Upper lobe of left lung (tissue), 4 donors: ENCODE measurements at regions not wholly inside any gene's neighbourhood (a gene's known extent, or its start where the extent isn't known, plus 50 kb on each side); places are given as distances from the start of the nearest gene placed in this dataset.

Experiments used
- CTCF ChIP-seq, 6 experiments: fragments of 450-650 bp in 4 of 6; fragments of 200-600 bp in 2 of 6; sonication (generic) in 2 of 6; IDR thresholded peaks; one replicate each; pipeline ENCODE4 v1.5.1; 2016 to 2019; ENCODE audit warnings: antibody characterized with exemption in 6 of 6
- POLR2A ChIP-seq, 4 donors: fragments of 450-650 bp; IDR thresholded peaks; one replicate each; pipeline ENCODE4 v1.5.1; 2016 to 2017; ENCODE audit warnings: antibody characterized with exemption in 4 of 4, mild to moderate bottlenecking in 2 of 4
- POLR2AphosphoS5 ChIP-seq, 2 donors: sonication (generic); formaldehyde crosslinking; IDR thresholded peaks; one replicate each; pipeline ENCODE4 v1.5.1; 2017; ENCODE audit warnings: antibody characterized with exemption in 2 of 2

GRCh38 chr22:44616882-44617655, 84.9 kb upstream of the PRR5 start:
- TF ChIP-seq CTCF (IDR thresholded peaks at IDR 0.05): no peak
- no peak for TF ChIP-seq POLR2A (IDR thresholded peaks at IDR 0.05)
- TF ChIP-seq POLR2AphosphoS5 (IDR thresholded peaks at IDR 0.05): no peak
